ENCODE measurements at regions not wholly inside any gene's neighbourhood (a gene's known extent, or its start where the extent isn't known, plus 50 kb on each side); places are given as distances from the start of the nearest gene placed in this dataset.
"Not testable (repeated sequence)": the region's sequence is repeated elsewhere in the genome, so short reads cannot be mapped to it uniquely, and the experiment has no call there.

DNA sequence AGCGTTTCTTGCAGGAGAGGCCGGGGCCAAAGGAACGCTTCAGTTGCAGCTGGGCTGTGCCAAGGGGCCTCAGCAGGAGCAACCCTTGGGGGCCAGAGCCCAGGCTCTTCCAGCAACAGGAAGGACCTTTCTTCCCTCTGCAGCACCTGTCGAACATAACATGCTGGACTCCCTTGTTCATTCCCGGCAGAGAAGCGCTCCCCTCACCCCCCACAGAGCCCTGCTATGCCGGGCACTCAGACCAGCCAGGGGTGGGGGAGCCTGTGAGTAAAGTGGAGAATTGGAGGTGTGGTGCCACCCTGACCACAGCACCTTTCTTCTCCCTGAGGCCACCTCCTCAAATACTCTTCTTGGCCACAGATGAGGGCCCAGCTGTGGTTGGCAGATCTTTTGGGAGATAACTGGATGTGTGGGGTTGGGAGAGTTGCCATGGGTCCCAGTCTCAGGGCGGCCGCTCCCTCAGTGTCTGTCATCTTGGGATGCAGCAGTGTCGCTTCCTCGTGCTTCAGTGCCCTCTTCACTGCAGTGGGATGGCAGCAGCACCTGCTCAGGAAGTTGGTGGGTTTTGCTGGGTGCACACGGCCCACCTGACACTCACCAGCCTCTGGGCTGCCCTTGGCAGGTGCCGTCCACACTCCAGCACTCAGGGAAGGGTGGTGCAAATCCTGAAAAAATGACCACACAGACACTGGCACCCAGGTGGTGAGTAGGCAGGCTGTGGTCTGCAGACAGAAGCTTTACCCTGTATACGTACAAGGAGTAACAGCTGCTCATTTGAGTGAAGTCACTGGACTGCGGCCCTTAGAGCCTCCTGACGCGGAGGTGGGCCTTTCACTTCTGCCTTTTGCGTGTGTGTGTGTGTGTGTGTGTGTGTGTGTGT, 67.5 kb downstream of the NPIPB11 start:
- H3K27ac Mint-ChIP-seq; H3K4me1 Mint-ChIP-seq; DNase-seq; intact Hi-C loops (cut with micrococcal nuclease); H3K4me3 Mint-ChIP-seq; H3K9me3 Mint-ChIP-seq; H3K36me3 Mint-ChIP-seq (ENCODE audit: low read depth); H3K27me3 Mint-ChIP-seq: not testable (repeated sequence)

DNA sequence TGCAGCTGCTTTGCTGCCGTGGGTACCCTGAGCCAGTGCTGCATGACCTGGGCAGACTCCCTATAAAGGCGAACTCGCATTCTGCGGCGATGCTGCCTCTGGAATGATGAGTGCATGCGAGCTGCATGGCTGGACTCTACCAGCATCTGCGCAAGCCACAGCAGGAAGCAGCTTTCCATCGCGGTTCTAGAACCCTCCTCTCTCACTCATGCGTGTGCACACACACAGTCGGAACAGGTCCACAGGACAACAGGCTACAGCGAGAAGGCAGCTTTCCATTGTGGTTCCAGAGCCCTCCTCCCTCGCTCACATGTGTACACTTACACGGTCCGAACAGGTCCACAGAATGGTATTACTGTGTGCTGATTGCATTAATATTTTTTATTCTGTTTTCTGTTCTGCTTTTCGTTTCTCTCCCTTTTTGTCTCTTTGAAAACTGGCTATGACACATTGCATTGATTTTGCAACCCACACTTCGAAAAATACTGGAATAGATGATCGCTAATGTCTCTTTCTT, 69.1 kb downstream of the NPIPB11 start:
- H3K4me1 Mint-ChIP-seq; H3K4me3 Mint-ChIP-seq; DNase-seq; H3K27me3 Mint-ChIP-seq; H3K9me3 Mint-ChIP-seq; intact Hi-C loops (cut with micrococcal nuclease); H3K27ac Mint-ChIP-seq; H3K36me3 Mint-ChIP-seq (ENCODE audit: low read depth): not testable (repeated sequence)

DNA sequence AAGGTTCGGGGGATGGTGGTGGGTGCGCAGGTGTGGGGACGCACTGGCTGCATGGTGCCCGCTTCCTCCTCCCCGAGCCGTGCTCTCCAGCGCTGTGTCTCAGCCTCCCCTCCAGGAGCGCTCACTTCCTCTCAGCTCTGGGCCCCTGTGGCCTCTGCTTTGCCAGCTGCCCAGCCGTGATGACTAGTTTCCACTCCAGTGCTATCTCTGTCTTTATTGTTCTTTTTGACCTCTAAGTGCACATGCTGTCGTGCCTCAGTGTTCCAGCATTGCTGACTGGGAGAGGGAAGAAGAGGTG, 71.0 kb downstream of the NPIPB11 start:
- intact Hi-C loops (cut with micrococcal nuclease); H3K36me3 Mint-ChIP-seq (ENCODE audit: low read depth); H3K9me3 Mint-ChIP-seq; H3K27ac Mint-ChIP-seq; DNase-seq; H3K27me3 Mint-ChIP-seq; H3K4me3 Mint-ChIP-seq; H3K4me1 Mint-ChIP-seq: not testable (repeated sequence)

- H3K27ac Mint-ChIP-seq; intact Hi-C loops (cut with micrococcal nuclease); H3K27me3 Mint-ChIP-seq; H3K4me1 Mint-ChIP-seq; H3K9me3 Mint-ChIP-seq; DNase-seq; H3K4me3 Mint-ChIP-seq; H3K36me3 Mint-ChIP-seq (ENCODE audit: low read depth): not testable (repeated sequence)
Observed at GRCh38 chr16:29334776-29335548, 71.5 kb downstream of the NPIPB11 start.

- H3K4me3 Mint-ChIP-seq; H3K27me3 Mint-ChIP-seq; H3K4me1 Mint-ChIP-seq; intact Hi-C loops (cut with micrococcal nuclease); DNase-seq; H3K36me3 Mint-ChIP-seq (ENCODE audit: low read depth); H3K9me3 Mint-ChIP-seq; H3K27ac Mint-ChIP-seq: not testable (repeated sequence)
Observed at GRCh38 chr16:29333492-29334097, 72.9 kb downstream of the NPIPB11 start.

DNA sequence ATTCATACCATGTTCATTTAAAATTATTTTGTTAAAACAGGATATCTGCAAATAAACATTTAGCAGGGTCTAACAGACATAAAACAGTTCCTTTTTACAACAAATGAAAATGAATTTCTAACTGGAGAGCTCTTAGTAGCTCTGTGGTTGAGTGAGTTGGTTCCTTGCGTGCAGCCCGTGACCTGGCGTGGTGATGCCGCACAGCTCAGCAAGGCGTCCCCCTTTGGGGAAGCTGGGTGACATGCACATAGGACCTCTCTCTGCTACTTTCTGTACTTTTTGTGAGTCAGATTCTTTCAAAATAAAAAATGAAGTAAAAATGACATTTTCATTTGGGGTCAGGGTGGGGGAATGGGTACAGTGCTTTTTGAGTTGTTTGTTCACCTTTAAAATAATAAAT, 75.9 kb downstream of the NPIPB11 start:
- H3K9me3 Mint-ChIP-seq; H3K4me3 Mint-ChIP-seq; DNase-seq; H3K27me3 Mint-ChIP-seq; H3K27ac Mint-ChIP-seq; intact Hi-C loops (cut with micrococcal nuclease); H3K4me1 Mint-ChIP-seq; H3K36me3 Mint-ChIP-seq (ENCODE audit: low read depth): not testable (repeated sequence)

DNA sequence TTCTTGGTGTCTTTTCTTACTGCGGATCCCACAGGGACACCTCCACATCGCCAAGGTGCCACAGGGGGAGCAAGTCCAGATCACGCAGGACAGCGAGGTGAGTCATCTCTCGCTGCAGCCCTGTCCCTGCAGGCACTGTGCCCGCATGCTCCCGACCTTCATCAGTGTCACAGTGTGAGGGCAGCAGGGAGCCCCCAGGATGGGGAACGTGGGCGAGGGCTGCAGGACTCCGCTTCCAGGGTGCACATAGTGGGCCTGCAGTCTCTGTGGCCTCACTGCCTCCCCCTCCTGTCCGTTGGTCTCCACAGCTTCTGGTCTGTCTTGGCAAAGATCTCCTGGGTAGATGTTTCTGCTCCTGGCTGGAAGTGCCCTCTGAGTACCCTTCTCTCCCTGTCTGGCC, 78.0 kb downstream of the NPIPB11 start:
- H3K36me3 Mint-ChIP-seq (ENCODE audit: low read depth); H3K27ac Mint-ChIP-seq; intact Hi-C loops (cut with micrococcal nuclease); H3K27me3 Mint-ChIP-seq; H3K4me3 Mint-ChIP-seq; DNase-seq; H3K4me1 Mint-ChIP-seq; H3K9me3 Mint-ChIP-seq: not testable (repeated sequence)

DNA sequence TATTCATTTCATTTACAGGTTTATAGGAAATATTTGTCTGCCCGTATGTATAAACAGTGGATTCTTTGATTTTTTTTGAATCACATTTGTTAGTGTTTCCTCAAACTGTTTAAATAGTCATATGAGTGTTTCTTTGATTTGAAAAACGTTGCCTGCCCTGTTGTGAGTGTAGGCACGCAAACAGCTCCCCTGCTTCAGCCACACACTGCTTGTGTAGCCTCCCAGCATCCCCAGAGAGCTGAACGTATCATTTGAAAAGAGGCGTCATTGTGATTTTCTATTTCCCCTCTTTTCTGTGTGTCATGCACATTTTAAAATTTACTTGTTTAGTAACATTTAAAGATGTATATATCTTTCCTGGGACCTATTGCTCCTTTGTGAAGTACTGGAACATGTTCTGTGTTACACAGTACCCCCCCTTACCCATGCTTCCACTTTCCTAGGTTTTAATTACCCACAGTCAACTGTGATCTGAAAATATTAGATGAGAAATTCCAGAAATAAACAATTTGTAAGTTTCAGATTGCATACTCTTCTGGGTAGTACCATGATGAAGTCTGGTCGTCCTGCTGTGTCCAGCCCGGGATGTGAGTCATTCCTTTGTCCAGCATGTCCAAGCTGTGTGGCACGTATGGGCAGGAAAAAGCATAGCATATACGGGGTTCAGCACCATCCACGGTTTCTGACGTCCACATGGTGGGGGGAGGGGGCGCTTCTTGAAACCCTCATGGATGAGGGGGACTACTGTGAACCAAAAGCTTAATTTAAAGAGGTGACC, 78.7 kb downstream of the NPIPB11 start:
- H3K27me3 Mint-ChIP-seq; H3K4me1 Mint-ChIP-seq; H3K4me3 Mint-ChIP-seq; H3K9me3 Mint-ChIP-seq; H3K36me3 Mint-ChIP-seq (ENCODE audit: low read depth); intact Hi-C loops (cut with micrococcal nuclease); DNase-seq; H3K27ac Mint-ChIP-seq: not testable (repeated sequence)

GRCh38 chr16:29326164-29327125, 80.1 kb downstream of the NPIPB11 start:
- DNase-seq; intact Hi-C loops (cut with micrococcal nuclease): not testable (repeated sequence)

DNA sequence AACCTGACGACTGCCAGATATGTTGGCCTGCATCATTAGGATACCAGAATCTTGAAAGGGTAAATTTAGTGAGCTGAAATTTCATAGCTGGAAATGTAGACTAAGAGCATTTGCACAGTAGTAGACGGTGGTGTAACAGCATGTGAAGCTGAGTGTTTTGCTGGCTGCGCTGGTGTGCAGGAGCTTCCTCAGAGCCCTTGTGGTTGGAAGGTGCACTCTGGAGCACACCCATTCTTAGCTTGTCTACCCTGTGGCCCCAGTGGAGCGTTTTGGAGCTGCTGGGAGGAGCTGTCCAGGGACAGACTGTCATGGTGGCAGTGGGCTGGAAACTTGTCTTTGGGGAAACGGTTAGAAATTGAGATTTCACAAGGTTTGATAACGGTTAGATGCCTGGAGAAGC, 82.8 kb downstream of the NPIPB11 start:
- H3K36me3 Mint-ChIP-seq (ENCODE audit: low read depth); DNase-seq; intact Hi-C loops (cut with micrococcal nuclease); H3K27ac Mint-ChIP-seq; H3K4me3 Mint-ChIP-seq; H3K9me3 Mint-ChIP-seq; H3K4me1 Mint-ChIP-seq; H3K27me3 Mint-ChIP-seq: not testable (repeated sequence)

More at GRCh38 chr16:29326164-29327125, 80.1 kb downstream of the NPIPB11 start:
- not testable (repeated sequence) for H3K27me3 Mint-ChIP-seq; H3K4me3 Mint-ChIP-seq; H3K9me3 Mint-ChIP-seq; H3K4me1 Mint-ChIP-seq; H3K27ac Mint-ChIP-seq; H3K36me3 Mint-ChIP-seq (ENCODE audit: low read depth)

GRCh38 chr16:29321585-29321984, 84.9 kb downstream of the NPIPB11 start:
- intact Hi-C loops (cut with micrococcal nuclease): no loop called here
- H3K27me3 Mint-ChIP-seq: no peaks in the 10 kb centered on the region
- no peak for DNase-seq
- H3K36me3 Mint-ChIP-seq (ENCODE audit: low read depth): no peaks in the 10 kb centered on the region
- no peaks in the 10 kb centered on the region for H3K9me3 Mint-ChIP-seq
- H3K27ac Mint-ChIP-seq: no peak overlapping the region
- H3K4me1 Mint-ChIP-seq: peaks cover 6% of the 10 kb centered on the region
- H3K4me3 Mint-ChIP-seq: no peak overlapping the region

- no peaks in the 10 kb centered on the region for H3K27me3 Mint-ChIP-seq
- no peak overlapping the region for H3K27ac Mint-ChIP-seq
- H3K36me3 Mint-ChIP-seq (ENCODE audit: low read depth): no peaks in the 10 kb centered on the region
Observed at GRCh38 chr16:29321000-29321393, 85.5 kb downstream of the NPIPB11 start.

More at GRCh38 chr16:29321000-29321393, 85.5 kb downstream of the NPIPB11 start:
- intact Hi-C loops (cut with micrococcal nuclease): no loop called here
- no peaks in the 10 kb centered on the region for H3K9me3 Mint-ChIP-seq
- no peak for DNase-seq
- H3K4me1 Mint-ChIP-seq: peaks cover 6% of the 10 kb centered on the region
- H3K4me3 Mint-ChIP-seq: no peak overlapping the region

Data from activated CD4-positive, alpha-beta T cell treated with anti-CD3 and anti-CD28 coated beads, Interleukin-2, amount 10 ng/mL, durations not matched to agents 24 days and 14 days (primary cell).